AG08396 (cell line): ENCODE measurements at regions not wholly inside any gene's neighbourhood (a gene's known extent, or its start where the extent isn't known, plus 50 kb on each side); places are given as distances from the start of the nearest gene placed in this dataset.
A peak's percentile ranks its signal among the peaks of the same experiment; 100 is the strongest.
"Not testable (repeated sequence)": the region's sequence is repeated elsewhere in the genome, so short reads cannot be mapped to it uniquely, and the experiment has no call there.

Source experiments
- DNase-seq: peaks from one replicate; pipeline ENCODE4 v3.0.0; 2012; ENCODE audit warnings: low spot score, mixed read lengths

DNA sequence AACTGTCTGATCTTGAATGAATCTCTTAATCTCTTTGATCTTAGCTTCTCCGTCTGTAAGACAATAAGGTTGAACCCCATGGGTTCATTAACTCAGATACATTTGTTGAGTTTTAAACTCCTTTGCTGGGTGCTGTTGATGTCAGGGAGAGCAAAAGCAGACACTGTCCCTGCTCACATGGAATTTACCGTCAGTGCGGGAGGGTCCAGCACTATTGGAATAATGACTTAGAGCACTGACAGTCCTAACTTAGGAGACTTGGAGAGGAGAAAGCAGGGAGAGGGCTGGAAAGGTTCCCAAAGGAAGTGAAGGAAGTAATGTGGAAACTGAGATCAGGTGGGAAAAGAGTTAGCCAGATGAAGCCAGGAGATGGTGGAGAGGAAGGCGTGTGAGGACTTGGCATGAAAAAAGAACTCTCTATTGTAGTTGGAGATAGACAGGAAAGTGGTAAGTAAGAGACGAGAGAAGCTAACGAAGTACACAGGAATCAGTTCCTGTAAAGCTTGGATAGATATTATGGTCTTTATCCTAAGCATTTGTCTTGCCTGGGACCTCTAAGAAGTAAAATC lies 141.4 kb upstream of the SERTAD2 start:
- DNase-seq = no peak

DNA sequence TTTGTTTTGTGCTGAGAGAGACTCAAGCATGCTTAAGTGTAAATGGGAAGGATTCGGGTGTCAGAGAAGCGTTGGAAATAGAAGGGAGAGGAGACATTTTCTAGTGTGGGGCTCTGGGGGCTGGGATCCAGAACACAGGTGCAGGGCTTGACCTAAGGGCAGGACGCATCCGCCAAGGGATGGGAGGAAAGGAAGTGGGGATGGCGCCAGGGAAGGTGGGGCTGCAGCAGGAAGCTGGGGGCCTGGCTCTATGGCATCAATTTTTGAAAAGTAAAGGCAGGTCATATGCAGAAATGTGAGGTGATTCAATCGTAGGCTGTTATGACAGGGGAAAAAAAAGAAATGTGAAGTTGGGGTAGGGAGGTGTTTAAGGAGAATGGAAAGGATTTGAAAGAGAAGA lies 143.2 kb upstream of the SERTAD2 start:
- DNase-seq = no peak

DNA sequence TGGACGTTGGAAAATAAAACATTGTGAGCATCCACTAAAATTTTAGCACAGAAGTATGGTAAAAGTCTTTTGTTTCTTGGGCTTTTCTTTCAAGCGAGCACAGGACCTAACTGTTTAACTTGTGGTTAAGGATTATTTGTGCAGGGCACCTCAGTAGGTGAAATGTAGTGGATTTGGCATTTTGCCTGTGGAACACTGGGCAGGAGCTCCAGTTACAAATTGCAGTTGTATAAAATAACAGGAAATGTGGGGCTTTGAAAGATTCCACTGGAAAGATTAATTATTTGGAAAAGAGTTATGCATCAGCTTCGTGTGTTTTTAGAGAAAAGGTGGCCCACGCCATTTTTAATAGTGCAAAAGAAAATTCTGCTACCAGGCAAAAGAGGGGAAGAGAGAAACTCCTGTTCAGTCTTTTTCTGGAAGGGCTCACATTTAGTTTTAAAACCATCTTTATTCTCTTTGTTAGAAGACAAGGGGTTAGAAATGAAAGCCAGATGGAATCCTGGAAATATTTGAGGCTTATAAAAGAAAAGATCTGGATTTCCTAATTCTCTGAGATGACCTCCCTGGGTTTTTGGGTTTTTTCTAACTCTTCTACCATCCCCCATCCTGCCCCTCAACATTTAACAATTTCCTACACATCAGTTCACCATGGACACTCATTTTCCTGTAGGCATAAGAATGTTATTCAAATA lies 144.3 kb upstream of the SERTAD2 start:
- DNase-seq = no peak

DNA sequence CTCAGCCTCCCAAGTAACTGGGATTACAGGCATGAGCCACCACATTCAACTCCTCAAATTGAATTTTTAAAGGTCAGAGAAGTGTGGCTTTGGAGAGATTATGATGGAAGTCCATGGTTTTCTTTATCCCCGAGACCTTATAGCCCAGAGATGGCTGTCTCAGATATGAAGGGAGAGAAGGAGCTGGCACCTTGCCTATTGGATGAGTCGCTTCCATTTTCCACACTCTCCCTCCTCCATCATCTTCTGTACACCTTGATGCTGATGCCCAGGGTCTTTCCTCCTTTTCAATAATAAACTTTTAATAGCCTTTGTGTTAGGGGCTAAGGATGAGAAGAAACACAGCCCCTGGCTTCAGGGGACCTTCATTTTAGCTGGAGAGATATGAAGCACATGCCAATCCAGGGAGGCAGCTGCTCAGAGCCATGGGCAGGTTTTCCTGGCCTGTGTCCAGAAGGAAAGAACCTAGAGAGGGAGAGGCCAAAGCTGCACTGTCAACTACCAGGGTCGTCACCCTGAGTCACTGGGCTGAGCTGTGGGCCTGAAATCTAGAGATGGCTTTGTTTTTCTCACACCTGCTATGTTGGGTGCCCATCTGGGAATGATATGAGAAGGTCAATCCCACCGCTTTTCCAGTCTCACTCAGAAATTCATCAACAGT lies 146.0 kb upstream of the SERTAD2 start:
- DNase-seq = no peak

DNA sequence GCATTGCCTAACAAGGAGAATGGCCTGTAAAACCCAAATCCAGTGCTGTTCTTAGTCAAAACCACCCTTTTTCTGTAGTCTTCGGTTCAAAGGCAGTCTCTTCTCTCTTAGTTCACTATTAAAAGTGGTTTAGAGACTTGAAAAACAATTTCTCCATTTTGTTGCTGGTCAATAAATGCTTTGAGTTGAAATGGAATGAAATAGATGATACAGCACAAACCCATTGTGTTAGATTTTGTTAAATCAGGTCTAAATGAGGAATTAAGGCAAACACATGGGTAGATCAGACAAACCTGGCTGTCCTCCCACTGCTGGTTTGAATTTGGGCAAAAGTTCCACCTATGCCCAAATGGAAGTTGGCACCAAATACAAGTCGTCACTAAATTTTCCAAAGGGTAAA lies 150.1 kb upstream of the SERTAD2 start:
- no peak for DNase-seq

DNA sequence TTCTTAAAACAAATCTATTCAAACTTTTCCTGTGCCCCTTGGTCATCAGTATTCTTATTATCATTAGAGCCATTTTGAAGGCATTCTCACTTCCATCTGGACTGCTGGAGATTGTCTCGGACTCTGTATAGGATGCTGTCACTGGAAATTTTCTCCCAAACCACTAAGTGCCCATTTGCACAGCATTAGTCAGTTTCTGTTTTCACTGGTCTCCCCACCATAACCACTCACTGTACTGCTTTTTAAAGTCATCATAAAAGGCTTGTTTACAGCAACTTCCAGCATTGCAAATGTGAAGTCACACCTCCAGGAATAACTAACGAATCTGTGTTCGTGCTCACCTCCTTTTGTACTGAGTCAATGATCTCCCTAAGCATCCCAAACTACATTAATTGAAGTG lies 150.9 kb upstream of the SERTAD2 start:
- DNase-seq = no peak

DNA sequence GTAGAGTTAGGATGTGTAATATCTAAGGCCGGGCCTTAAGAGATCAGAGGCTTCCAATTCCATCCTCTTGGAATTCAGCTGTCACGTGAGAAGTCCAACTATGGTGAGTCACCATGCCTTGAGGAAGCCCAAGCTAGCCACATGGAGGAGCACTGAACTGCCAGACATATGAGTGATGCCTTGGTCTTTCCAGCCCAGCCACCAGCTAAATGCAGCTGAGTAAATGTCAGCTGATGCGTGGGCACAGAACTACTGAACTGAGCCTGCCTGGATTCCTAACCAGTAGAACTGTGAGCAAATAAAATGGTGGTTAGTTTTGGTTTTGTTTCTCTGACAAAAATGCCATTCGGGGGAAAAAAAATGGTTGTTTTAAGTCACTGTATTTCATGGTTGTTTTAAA lies 153.7 kb upstream of the SERTAD2 start:
- peak; percentile 83 for DNase-seq

DNA sequence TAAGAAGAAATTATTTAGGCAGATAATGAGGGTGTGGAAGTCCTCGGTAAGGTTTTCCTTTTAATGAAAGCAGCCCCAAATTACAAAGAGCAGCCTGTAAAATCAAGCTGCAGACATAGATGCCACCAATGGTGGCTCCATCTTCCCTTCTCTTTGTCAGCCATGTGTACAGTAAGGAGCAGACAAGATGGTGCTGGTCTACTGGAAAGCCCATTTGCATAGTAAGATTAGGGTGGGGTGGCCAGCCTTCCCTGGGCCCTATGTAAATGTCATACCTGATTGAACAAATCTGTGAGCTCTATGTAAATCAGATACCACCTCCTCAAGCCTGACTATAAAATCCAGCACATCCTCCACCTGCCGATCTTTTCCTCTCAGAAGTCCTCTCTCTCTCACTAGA lies 154.4 kb upstream of the SERTAD2 start:
- no peak for DNase-seq

DNA sequence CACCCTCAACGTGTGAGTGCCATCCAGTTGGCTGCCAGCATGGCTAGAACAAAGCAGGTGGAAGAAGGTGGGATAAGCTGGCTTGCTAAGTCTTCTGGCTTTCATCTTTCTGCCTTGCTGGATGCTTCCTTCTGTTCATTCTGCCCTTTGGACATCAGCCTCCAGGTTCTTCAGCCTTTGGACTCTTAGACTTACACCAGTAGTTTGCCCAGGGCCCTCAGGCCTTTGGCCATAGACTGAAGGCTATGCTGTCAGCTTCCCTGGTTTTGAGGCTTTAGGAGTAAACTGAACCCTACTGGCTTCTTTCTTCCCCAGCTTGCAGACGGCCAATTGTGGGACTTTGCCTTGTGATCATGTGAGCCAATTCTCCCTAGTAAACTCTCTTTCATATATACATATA lies 155.0 kb upstream of the SERTAD2 start:
- DNase-seq = no peak

DNA sequence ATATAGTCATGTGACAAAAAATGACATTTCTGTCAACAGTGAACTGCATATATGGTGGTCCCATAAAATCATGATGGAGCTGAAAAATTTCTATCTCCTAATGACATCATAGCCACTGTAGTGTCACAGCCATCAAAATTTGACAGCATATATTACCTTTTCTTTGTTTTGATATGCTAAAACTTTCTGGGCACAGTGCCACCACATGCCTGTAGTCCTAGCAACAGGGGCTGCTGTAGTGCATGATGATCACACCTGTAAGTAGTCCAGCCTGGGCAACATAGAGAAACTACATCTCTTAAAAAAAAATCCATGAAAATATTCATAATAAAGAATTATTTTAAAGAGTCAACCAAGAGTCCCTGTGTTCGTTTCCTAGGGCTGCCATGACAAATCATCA lies 155.5 kb upstream of the SERTAD2 start:
- DNase-seq = no peak

DNA sequence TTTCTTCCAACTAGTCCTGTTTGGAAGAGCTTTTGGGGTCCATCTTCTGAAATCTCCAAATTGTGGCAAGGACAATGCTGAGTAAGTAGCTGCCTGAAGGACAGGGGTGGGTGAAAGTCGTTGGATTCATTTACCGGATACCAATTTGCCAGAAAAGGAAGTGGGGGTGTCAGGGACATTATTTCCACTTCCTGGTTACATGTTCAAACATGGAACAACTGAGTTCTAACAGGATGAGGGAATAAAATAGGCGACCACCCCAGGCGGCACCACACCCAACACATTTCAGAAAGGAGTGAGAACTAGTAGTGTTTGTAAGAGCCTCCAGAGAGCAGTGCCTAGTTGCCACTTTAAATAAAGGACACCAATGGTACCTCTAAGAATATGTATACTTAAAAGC lies 158.6 kb upstream of the SERTAD2 start:
- DNase-seq = no peak

DNA sequence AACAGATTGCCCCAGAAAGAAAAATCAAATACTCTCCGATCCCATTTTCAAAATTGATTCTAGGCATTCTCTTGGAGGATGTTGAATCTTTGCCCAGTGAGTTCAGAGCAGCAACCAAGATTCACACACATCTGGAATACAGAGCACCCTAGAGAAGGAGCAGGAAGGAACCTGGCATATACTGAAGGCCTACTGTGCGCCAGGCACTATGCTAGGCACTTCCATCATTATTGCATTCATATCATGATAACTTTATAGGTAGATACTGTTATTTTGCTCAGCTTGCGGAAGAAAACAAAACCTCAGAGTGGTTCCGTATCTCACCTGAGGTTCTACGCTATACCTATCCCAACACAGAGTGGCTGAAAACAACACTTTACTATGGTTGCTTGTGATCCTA lies 160.3 kb upstream of the SERTAD2 start:
- no peak for DNase-seq

DNA sequence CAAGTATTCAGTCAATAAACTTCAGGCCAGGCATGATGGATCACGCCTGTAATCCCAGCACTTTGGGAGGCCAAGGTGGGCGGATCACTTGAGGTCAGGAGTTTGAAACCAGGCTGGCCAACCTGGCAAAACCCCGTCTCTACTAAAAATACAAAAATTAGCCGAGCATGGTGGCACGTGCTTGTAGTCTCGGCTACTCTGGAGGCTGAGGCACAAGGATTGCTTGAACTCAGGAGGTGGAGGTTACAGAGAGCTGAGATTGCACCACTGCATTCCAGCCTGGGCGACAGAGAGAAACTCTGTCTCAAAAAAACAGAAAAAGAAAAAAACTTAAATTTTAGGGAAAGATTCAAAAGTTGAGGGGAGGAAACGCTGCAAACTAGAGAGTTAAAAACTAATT lies 162.8 kb upstream of the SERTAD2 start:
- DNase-seq = not testable (repeated sequence)

DNA sequence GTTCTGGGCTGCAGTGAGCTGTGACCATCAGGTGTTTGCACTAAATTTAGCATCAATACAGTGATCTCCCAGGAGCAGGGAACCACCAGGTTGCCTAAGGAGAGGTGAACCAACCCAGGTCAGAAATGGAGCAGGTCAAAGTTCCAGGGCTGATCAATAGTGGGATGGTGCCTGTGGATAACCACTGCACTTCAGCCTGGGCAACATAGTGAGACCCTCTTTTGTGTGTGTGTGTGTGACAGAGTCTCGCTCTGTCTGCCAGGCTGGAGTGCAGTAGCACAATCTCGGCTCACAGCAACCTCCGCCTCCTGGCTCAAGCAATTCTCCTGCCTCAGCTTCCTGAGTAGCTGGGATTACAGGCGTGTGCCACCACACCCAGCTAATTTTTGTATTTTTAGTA lies 163.7 kb upstream of the SERTAD2 start:
- no peak for DNase-seq

DNA sequence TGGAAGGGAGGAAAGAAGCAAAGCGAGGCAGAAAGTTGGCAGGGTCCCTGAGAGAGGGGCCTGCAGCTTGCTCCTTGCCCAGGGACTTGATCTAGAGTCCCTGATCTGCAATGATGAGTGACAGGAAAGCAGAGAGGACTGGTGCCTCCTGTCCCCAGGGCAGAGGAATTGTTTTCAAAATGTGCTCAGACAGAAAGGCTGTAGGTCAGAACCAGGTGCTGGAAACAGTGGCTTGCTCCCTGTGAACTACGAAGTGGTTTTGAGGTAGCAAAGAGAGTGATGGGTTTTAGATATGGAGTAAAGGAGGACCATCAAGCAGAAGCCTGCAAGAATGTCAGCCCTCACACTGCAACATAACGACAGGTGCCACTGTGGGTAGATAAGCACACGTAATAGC lies 164.9 kb upstream of the SERTAD2 start:
- no peak for DNase-seq

DNA sequence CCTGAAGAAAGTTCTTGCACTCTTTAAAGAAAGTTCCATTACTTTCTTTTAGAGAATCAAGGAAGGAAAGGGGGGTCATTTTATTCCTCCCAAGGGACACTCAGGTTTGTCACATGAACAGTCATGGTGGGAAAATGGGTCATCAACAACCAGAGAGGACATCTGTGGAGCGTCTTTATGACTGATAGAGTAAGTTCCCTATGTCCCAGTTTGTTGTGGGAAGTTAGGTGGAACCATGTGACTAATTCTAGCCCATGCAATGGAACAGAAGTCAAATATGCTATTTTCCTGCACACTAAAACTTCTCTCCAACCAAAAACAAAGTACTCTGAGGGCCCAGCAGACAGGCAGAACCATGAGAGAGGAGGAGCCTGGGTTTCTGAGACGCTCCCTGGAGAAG lies 165.6 kb upstream of the SERTAD2 start:
- DNase-seq = no peak

DNA sequence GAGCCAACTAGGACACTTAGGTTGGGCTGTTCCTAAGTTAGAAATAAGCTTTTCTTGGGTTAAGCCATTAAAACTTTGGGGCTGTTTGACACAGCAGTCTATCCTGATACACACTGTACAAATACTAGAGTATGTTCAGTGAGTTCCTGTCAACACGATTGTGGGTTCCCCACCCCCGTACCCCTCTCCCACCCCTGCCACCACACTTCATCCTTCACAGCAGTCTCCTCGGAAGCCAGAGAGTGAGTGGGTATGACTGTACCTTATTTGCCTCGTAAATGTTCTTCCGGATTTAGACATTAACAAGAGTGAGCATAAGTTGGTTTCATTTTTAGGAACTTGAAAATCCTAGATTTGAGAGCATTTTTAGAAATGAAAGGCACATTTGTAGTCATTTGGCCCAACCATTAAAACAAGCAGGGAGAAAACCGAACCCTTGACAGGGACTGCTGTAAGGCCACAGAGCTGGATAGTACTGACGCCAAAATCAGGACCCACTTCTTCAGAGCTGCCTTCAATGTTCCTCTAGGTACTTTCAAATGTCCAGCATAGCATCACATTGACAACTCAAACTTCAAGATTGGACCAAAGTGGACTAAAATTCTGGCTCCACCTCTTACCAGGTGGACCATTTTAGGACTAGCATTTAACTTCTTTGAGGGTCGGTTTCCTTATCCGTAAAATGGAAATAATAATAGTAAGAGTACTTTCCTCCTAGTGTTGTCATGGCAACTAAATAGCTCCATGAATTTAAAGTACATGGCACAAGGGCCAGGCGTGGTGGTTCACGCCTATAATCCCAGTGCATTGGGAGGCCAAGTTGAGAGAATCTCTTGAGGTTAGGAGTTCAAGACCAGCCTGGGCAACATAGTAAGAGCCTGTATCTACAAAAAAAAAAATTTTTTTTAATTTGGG lies 166.3 kb upstream of the SERTAD2 start:
- no peak for DNase-seq

DNA sequence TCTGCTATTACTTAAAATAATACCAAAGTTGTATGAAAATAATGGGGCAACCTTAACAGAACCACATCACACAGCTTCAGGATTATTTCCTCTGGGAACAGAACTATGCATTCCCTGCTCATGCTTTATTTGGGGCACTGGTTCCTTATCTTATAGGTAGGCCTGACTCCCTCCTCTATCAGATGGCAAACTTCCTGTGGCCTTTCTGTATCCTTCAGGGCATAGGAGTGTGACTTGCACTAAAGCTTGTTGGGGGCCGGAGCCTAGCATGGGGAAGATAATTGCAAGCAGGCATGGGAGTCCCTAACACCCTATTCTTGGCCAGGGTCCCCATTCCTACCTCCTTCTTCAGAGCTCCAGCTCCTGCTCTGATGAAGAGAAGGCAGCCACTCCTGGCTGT lies 167.2 kb upstream of the SERTAD2 start:
- no peak for DNase-seq

DNA sequence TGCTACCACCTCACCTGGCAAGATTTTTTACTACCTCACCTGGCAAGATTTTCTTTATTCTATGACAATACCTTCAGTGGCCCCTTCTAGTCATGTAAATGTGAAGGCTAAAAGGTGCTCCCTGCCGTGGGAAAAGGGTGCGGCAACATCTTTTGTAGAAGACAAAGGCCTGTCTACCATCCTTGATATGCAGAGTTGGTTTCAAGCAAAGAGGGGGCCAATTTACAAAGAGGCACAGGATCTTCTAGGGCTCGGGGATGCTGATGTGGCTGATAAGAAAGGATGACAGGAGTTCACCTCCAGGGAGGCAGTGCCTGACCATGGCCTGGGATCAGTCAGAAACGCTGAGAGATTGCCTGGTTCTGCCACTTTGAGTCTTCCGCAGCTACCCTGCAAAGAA lies 165.4 kb upstream of the SLC1A4 start:
- DNase-seq = no peak

DNA sequence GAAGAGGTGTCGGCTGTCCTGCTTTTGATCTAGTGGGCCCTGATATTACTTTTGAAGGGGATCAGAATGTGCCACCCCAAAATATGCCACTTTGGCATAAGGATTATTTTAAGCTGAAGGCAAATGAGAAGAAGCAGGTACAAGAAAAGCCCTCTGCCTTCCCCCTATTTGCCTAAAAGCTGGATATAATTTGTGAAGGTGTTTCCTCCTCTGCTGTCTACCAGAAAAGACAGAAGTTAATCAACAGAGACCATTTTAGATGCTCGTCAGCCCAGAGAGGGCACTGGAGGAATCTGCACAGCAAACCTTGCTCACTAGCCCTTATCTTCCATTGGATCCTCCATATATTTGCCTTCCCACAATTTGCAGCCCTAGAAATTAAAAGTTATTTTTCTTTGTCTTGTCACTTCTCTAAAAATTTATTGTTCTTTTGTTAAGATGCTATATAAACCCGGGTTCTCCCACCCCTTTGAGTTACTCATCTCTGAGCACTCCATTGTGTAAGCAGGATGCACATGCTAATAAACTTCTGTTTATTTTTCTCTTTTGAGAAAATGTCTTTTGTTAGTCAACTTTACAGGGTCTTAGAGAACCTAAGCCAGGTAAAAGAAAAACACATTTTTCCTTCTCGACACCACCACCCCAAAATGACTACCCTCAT lies 163.2 kb upstream of the SLC1A4 start:
- no peak for DNase-seq

DNA sequence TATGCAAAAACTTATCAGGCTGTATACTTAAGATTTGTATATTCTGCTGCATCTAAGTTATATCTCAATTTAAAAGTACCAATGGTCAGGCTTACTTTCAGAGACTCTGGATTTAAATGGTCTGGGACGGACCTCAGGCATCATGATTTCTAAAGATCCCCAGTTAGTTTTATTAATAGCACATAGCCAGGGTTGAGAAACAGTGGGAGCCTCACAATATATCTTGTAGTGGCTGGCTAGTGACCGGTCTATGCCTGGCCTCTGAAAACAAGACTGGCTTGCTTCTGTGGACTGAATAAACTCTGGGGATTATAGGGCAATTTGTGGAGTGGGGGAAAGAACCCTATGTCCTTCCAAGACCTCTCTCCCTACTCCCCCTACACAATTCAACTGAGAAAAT lies 162.5 kb upstream of the SLC1A4 start:
- no peak for DNase-seq

DNA sequence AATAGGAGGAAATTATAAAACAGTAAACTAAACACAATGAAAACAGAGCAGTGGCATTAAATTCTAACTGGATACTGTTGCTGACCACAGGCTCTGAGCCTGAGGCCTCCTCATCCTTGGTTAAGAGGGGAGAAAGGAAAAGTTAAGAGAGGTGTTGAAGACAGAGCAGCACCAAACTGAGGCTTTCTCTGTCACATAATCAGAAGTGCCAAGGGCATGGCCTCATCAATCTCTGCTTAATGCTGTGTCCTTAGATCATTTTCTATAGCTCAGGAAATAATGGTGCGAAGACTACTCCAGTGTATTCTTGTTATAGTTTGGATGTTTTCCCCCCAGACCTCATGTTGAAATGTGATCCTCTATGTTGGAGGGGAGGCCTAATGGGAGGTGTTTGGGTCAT lies 160.9 kb upstream of the SLC1A4 start:
- no peak for DNase-seq
